Muscle of leg (tissue), 3 donors: ENCODE measurements at regions not wholly inside any gene's neighbourhood (a gene's known extent, or its start where the extent isn't known, plus 50 kb on each side); places are given as distances from the start of the nearest gene placed in this dataset.
A peak's percentile ranks its signal among the peaks of the same experiment; 100 is the strongest.

ENCODE experiments used
- DNase-seq: peaks from one replicate; pipeline ENCODE4 v3.0.0; 2013
- H3K27ac ChIP-seq: one replicate; pipeline ENCODE4 v1.5.1; 2013; ENCODE audit warnings: mild to moderate bottlenecking, low read length, control low read depth
- H3K27me3 ChIP-seq: one replicate; pipeline ENCODE4 v1.6.1; 2013; ENCODE audit warnings: low read length; ENCODE audit not compliant: control insufficient read depth, insufficient read depth
- H3K36me3 ChIP-seq: one replicate; pipeline ENCODE4 v1.6.1; 2013; ENCODE audit warnings: low read length; ENCODE audit not compliant: control insufficient read depth, insufficient read depth
- H3K4me1 ChIP-seq: one replicate; pipeline ENCODE4 v1.6.1; 2013; ENCODE audit warnings: low read length; ENCODE audit not compliant: control insufficient read depth, insufficient read depth
- H3K4me3 ChIP-seq: one replicate; pipeline ENCODE4 v1.5.1; 2013; ENCODE audit warnings: low read length, control low read depth
- H3K9me3 ChIP-seq: replicated peaks from 2 replicates; pipeline ENCODE4 v1.6.1; 2013; ENCODE audit warnings: low read depth, low read length; ENCODE audit not compliant: control insufficient read depth
- WGBS: methylation state at CpG from one replicate; pipeline ENCODE4 v1.1.5; 2013; ENCODE audit warnings: missing lambda C conversion rate; ENCODE audit not compliant: insufficient coverage; 5-methylcytosine and 5-hydroxymethylcytosine counted together

- Histone ChIP-seq H3K36me3 (no peaks in the 10 kb centered on the region), H3K27me3 (peaks cover 87% of the 10 kb centered on the region), H3K9me3 (no peaks in the 10 kb centered on the region), H3K4me1 (peaks cover 55% of the 10 kb centered on the region), H3K4me3 (peak overlapping the region; percentile 43), H3K27ac (peak overlapping the region; percentile 71)
- 8% methylated on average over 20 of the region's 38 CpGs for WGBS
- DNase-seq, result peak; percentile 75
Measured at GRCh38 chrX:40154250-40154852, 56.6 kb upstream of the BCOR start.

- Histone ChIP-seq H3K9me3 (no peaks in the 10 kb centered on the region), H3K36me3 (no peaks in the 10 kb centered on the region), H3K4me3 (peak overlapping the region; percentile 43), H3K27ac (peak overlapping the region; percentile 71), H3K27me3 (peaks cover 91% of the 10 kb centered on the region), H3K4me1 (peaks cover 60% of the 10 kb centered on the region)
- DNase-seq, result peak; percentile 75
- WGBS, result 5% methylated on average over 44 of the region's 70 CpGs
Measured at GRCh38 chrX:40153345-40154249, 55.8 kb upstream of the BCOR start.

GRCh38 chrX:40152741-40153344 is 55.1 kb upstream of the BCOR start:
- Histone ChIP-seq H3K27me3 (peaks cover 92% of the 10 kb centered on the region), H3K9me3 (no peaks in the 10 kb centered on the region), H3K4me1 (peaks cover 61% of the 10 kb centered on the region), H3K27ac (peak overlapping the region; percentile 65), H3K36me3 (no peaks in the 10 kb centered on the region), H3K4me3 (peak overlapping the region; percentile 43)
- DNase-seq, result peak; percentile 56
- 6% methylated on average over 47 of the region's 47 CpGs for WGBS

GRCh38 chrX:40152173-40152711 is 54.5 kb upstream of the BCOR start:
- DNase-seq, result no peak
- Histone ChIP-seq H3K27ac (peak overlapping the region; percentile 7), H3K4me3 (peak overlapping the region; percentile 43), H3K36me3 (no peaks in the 10 kb centered on the region), H3K9me3 (no peaks in the 10 kb centered on the region), H3K27me3 (peaks cover 93% of the 10 kb centered on the region), H3K4me1 (peaks cover 62% of the 10 kb centered on the region)
- 8% methylated on average over 22 of the region's 42 CpGs for WGBS

GRCh38 chrX:40151211-40152172 is 53.7 kb upstream of the BCOR start:
- Histone ChIP-seq H3K36me3 (no peaks in the 10 kb centered on the region), H3K4me3 (peak overlapping the region; percentile 43), H3K9me3 (no peaks in the 10 kb centered on the region), H3K27ac (no peak overlapping the region), H3K4me1 (peaks cover 61% of the 10 kb centered on the region), H3K27me3 (peaks cover 93% of the 10 kb centered on the region)
- peak; percentile 63 for DNase-seq
- 9% methylated on average over 49 of the region's 60 CpGs for WGBS

- H3K27ac ChIP-seq, result no peak overlapping the region
Measured at GRCh38 chrX:40150503-40150902, 52.7 kb upstream of the BCOR start.

GRCh38 chrX:40149286-40150175 is 51.8 kb upstream of the BCOR start:
- no peaks in the 10 kb centered on the region for H3K9me3 ChIP-seq
- peaks cover 63% of the 10 kb centered on the region for H3K4me1 ChIP-seq
- no peaks in the 10 kb centered on the region for H3K36me3 ChIP-seq
- 35% methylated on average over 8 of the region's 17 CpGs for WGBS
- no peak overlapping the region for H3K27ac ChIP-seq
- H3K4me3 ChIP-seq, result no peak overlapping the region
- no peak for DNase-seq
- H3K27me3 ChIP-seq, result peaks cover 93% of the 10 kb centered on the region

More at GRCh38 chrX:40150503-40150902, 52.7 kb upstream of the BCOR start:
- Histone ChIP-seq H3K36me3 (no peaks in the 10 kb centered on the region), H3K4me3 (no peak overlapping the region), H3K9me3 (no peaks in the 10 kb centered on the region), H3K27me3 (peaks cover 92% of the 10 kb centered on the region), H3K4me1 (peaks cover 59% of the 10 kb centered on the region)
- DNase-seq, result no peak
- WGBS, result 52% methylated on average over 4 of the region's 6 CpGs

GRCh38 chrX:40148385-40149285 is 50.9 kb upstream of the BCOR start:
- Histone ChIP-seq H3K4me3 (no peak overlapping the region), H3K27me3 (peaks cover 94% of the 10 kb centered on the region), H3K36me3 (no peaks in the 10 kb centered on the region), H3K4me1 (peaks cover 63% of the 10 kb centered on the region), H3K27ac (peak overlapping the region; percentile 62), H3K9me3 (no peaks in the 10 kb centered on the region)
- peak; percentile 41 for DNase-seq
- 25% methylated on average over 15 of the region's 24 CpGs for WGBS
